ENCODE measurements at regions not wholly inside any gene's neighbourhood (a gene's known extent, or its start where the extent isn't known, plus 50 kb on each side); places are given as distances from the start of the nearest gene placed in this dataset.

DNA sequence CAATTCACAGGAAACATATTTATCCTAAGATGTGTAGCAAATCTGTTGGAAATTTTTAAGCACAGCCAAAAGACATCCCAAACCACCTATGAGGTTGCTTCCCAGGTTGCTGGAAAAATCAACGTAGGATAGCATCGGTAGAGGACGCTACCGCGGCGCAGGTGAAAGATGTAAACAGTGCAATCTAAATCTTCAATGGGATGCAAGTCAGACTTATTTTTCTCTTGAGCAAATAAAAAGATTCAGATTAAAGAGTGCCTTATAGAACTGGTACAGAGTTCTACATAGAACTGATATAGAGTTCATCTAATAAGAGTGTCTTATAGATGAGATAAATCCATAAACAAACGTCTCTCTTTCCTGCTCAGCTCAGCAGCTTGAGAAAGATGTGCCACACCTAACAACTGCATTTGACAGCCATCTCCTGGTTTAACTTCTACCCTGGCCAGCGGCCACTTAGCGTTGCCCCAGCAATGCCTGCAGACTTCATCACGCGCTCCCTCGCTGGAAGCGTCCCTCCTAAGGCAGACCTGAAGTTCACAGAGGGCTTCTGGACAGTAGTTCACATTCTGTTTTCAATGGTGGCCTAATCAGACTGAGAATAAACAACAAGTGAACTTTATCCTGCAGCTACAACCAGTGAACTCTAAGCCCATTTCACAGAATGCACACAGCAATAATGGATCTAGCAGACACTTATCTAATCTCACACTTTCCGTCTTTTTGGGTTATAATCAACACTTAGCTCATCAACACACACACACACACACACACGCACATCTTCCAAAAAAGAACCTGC, 164.5 kb downstream of the TOMM20 start (continued):
- 0 out of 2 replicates have a peak, but pooled peaks have one; percentile 46 for TF ChIP-seq RELA (CRISPR knock-in tag; IDR thresholded peaks at IDR 0.05)
- TF ChIP-seq ZNF337 (CRISPR knock-in tag; IDR thresholded peaks at IDR 0.05; ENCODE audit: borderline replicate concordance, low read depth) = 0 out of 2 replicates have a peak, but pooled peaks have one; percentile 5
- TF ChIP-seq ZBTB39 (CRISPR knock-in tag; IDR thresholded peaks at IDR 0.05) = peak; percentile 74; the same call in 1 of the 2 replicates
- peak; percentile 42; the same call in 1 of the 2 replicates for TF ChIP-seq PPARG (CRISPR knock-in tag; conservative IDR thresholded peaks at IDR 0.05)
- TF ChIP-seq NRL (CRISPR knock-in tag; IDR thresholded peaks at IDR 0.05; ENCODE audit: borderline replicate concordance) = no peak
- 0 out of 2 replicates have a peak, but pooled peaks have one; percentile 15 for TF ChIP-seq ONECUT2 (CRISPR knock-in tag; IDR thresholded peaks at IDR 0.05)
- TF ChIP-seq MZF1 (CRISPR knock-in tag; IDR thresholded peaks at IDR 0.05; ENCODE audit: borderline replicate concordance) = no peak
- TF ChIP-seq NR1H2 (CRISPR knock-in tag; IDR thresholded peaks at IDR 0.05; ENCODE audit: borderline replicate concordance, low read depth) = no peak
- TF ChIP-seq RXRB (CRISPR knock-in tag; IDR thresholded peaks at IDR 0.05; ENCODE audit: borderline replicate concordance) = peak; percentile 82
- TF ChIP-seq, protein P1, sequence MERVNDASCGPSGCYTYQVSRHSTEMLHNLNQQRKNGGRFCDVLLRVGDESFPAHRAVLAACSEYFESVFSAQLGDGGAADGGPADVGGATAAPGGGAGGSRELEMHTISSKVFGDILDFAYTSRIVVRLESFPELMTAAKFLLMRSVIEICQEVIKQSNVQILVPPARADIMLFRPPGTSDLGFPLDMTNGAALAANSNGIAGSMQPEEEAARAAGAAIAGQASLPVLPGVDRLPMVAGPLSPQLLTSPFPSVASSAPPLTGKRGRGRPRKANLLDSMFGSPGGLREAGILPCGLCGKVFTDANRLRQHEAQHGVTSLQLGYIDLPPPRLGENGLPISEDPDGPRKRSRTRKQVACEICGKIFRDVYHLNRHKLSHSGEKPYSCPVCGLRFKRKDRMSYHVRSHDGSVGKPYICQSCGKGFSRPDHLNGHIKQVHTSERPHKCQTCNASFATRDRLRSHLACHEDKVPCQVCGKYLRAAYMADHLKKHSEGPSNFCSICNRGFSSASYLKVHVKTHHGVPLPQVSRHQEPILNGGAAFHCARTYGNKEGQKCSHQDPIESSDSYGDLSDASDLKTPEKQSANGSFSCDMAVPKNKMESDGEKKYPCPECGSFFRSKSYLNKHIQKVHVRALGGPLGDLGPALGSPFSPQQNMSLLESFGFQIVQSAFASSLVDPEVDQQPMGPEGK (CRISPR knock-in tag; IDR thresholded peaks at IDR 0.05) = peak; percentile 32; the same call in 1 of the 2 replicates
- TF ChIP-seq ZNF44 (CRISPR knock-in tag; IDR thresholded peaks at IDR 0.05) = no peak
- peak; percentile 76 for TF ChIP-seq BRD4 (CRISPR knock-in tag; IDR thresholded peaks at IDR 0.05)
- TF ChIP-seq CHD4 (IDR thresholded peaks at IDR 0.05; ENCODE audit: borderline replicate concordance, low read length) = 0 out of 2 replicates have a peak, but pooled peaks have one; percentile 29
- TF ChIP-seq ZNF335 (CRISPR knock-in tag; IDR thresholded peaks at IDR 0.05) = 0 out of 2 replicates have a peak, but pooled peaks have one; percentile 20
- TF ChIP-seq DMAP1 (CRISPR knock-in tag; IDR thresholded peaks at IDR 0.05) = peak; percentile 21; the same call in 1 of the 2 replicates
- TF ChIP-seq IKZF1 (IDR thresholded peaks at IDR 0.05) = no peak
- no peak for TF ChIP-seq ZNF841 (CRISPR knock-in tag; IDR thresholded peaks at IDR 0.05; ENCODE audit: borderline replicate concordance)
- TF ChIP-seq ZNF124 (CRISPR knock-in tag; IDR thresholded peaks at IDR 0.05) = peak; percentile 64; the same call in 1 of the 2 replicates
- TF ChIP-seq RAD21 (CRISPR knock-in tag; IDR thresholded peaks at IDR 0.05) = 0 out of 2 replicates have a peak, but pooled peaks have one; percentile 20
- TF ChIP-seq FOXA1 (IDR thresholded peaks at IDR 0.05) = peak; percentile 57; the same call in 1 of the 2 replicates
- TF ChIP-seq FOXA1 (CRISPR knock-in tag; IDR thresholded peaks at IDR 0.05) = 0 out of 2 replicates have a peak, but pooled peaks have one; percentile 62
- no peak; the same call in 1 of the 2 replicates for TF ChIP-seq THRA (CRISPR knock-in tag; IDR thresholded peaks at IDR 0.05; ENCODE audit: borderline replicate concordance)
- no peak for TF ChIP-seq ZBTB7B (CRISPR knock-in tag; IDR thresholded peaks at IDR 0.05)
- TF ChIP-seq MYC (CRISPR knock-in tag; IDR thresholded peaks at IDR 0.05; ENCODE audit: borderline replicate concordance) = peak; percentile 37; the same call in 1 of the 2 replicates
- TF ChIP-seq RBAK (CRISPR knock-in tag; IDR thresholded peaks at IDR 0.05) = no peak
- no peak for TF ChIP-seq ZBTB3 (CRISPR knock-in tag; IDR thresholded peaks at IDR 0.05; ENCODE audit: borderline replicate concordance, low read depth)
